ENCODE measurements at regions not wholly inside any gene's neighbourhood (a gene's known extent, or its start where the extent isn't known, plus 50 kb on each side); places are given as distances from the start of the nearest gene placed in this dataset.

DNA sequence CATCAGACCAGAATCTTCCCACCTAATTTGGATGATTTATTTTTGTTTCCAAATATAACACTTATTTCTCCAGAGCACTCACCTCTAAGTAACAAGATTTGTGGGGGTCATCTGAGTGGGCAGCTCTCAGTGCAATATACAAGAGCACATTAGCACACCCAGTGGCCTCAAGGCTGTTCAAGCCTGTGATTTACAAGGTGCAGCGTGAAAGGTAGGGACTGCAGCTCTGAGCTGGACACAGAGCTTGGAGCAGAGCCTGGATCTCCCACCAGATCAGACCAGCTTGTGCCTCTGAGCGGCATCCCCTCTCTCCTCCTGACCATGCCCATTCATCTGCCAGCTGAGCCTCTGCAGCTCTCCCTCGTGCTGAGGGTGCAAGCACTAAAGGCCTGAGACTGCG, 323.3 kb upstream of the ZC3H12C start:
- H3K4me3 ChIP-seq (ENCODE audit: low read depth, low read length), result no peak overlapping the region
- TF ChIP-seq, protein P1, sequence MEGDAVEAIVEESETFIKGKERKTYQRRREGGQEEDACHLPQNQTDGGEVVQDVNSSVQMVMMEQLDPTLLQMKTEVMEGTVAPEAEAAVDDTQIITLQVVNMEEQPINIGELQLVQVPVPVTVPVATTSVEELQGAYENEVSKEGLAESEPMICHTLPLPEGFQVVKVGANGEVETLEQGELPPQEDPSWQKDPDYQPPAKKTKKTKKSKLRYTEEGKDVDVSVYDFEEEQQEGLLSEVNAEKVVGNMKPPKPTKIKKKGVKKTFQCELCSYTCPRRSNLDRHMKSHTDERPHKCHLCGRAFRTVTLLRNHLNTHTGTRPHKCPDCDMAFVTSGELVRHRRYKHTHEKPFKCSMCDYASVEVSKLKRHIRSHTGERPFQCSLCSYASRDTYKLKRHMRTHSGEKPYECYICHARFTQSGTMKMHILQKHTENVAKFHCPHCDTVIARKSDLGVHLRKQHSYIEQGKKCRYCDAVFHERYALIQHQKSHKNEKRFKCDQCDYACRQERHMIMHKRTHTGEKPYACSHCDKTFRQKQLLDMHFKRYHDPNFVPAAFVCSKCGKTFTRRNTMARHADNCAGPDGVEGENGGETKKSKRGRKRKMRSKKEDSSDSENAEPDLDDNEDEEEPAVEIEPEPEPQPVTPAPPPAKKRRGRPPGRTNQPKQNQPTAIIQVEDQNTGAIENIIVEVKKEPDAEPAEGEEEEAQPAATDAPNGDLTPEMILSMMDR (IDR thresholded peaks at IDR 0.05; ENCODE audit: insufficient read depth, low read depth, low read length, missing control alignments), result no peak
- no peak for DNase-seq (ENCODE audit: low read depth)

DNA sequence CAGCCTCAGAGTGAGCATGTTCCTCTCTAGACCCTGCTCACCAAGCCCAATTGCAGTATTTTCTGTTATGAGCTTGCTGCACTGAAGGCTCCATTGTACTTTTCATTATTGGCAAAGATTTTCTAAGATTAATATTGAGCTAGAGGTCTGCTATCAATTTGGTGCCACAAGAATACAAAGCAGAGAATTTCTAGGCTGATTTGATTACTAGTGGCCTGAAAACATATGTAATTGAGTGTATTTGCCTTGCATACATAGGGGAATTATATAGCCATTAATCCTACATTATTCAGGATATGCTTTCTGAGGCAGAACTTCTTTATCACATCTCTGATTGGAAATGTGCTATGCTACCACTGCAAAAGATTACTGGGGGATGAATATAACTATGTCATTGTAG, 322.9 kb upstream of the ZC3H12C start:
- no peak for DNase-seq (ENCODE audit: low read depth)
- no peak overlapping the region for H3K4me3 ChIP-seq (ENCODE audit: low read depth, low read length)
- TF ChIP-seq, protein P1 (IDR thresholded peaks at IDR 0.05; ENCODE audit: insufficient read depth, low read depth, low read length, missing control alignments), result no peak

DNA sequence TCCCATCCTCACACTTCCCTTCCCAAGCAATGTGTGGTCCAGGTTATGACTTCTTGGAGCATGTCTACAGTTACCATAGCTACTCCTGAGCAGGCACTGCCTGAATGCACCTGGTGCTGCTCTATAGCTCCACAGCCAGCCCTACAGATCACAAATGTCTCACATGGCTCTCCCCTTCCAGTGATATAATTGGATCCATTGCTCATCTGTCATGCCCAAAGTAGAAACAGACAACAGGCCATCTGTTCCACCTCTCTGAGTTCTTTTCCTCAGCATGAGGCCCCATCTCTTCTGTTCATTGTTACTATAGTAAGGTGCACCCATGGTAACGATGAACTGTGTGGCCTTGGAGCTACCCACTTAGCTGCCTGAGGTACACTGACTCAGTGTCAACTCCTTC, 320.3 kb upstream of the ZC3H12C start:
- H3K4me3 ChIP-seq (ENCODE audit: low read depth, low read length), result no peak overlapping the region
- no peak for DNase-seq (ENCODE audit: low read depth)
- TF ChIP-seq, protein P1 (IDR thresholded peaks at IDR 0.05; ENCODE audit: insufficient read depth, low read depth, low read length, missing control alignments), result no peak

DNA sequence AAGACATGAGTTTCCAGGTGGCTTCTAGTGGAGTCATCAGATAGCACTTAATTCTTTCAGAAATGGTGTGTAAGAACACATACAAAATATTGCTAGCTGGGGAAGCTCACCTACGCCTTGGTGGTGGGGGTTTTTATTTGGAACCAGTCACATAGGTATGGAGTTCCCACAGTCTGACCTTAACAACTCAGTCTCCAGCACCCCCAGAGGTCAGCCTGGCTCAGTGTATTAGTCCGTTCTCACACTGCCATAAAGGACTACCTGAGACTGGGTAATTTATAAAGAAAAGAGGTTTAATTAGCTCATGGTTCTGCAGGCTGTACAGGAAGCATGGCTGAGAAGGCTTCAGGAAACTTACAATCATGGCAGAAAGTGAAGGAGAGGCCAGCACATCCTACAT, 317.5 kb upstream of the ZC3H12C start:
- TF ChIP-seq, protein P1 (IDR thresholded peaks at IDR 0.05; ENCODE audit: insufficient read depth, low read depth, low read length, missing control alignments), result no peak
- DNase-seq (ENCODE audit: low read depth), result no peak
- H3K4me3 ChIP-seq (ENCODE audit: low read depth, low read length), result no peak overlapping the region

DNA sequence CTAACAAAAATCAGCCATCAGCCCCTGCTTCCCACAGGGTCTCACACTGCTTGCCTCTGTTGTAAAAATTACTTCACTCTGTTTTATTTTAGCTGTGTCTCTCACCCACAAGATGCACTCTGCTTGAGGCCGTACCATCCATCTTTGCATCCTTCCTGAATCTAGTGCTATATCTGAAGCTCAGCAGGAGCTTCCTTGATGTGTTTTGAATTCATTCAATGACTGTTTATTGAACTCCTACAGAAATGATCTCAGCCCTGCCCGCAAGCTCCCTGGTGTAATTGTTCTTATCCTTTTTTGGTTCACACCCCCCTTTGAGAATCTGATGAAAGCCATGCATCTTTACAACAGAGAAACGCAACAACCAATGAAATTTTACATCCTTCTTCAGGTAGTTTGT, 310.2 kb upstream of the ZC3H12C start:
- no peak for DNase-seq (ENCODE audit: low read depth)
- TF ChIP-seq, protein P1 (IDR thresholded peaks at IDR 0.05; ENCODE audit: insufficient read depth, low read depth, low read length, missing control alignments), result no peak
- no peak overlapping the region for H3K4me3 ChIP-seq (ENCODE audit: low read depth, low read length)

DNA sequence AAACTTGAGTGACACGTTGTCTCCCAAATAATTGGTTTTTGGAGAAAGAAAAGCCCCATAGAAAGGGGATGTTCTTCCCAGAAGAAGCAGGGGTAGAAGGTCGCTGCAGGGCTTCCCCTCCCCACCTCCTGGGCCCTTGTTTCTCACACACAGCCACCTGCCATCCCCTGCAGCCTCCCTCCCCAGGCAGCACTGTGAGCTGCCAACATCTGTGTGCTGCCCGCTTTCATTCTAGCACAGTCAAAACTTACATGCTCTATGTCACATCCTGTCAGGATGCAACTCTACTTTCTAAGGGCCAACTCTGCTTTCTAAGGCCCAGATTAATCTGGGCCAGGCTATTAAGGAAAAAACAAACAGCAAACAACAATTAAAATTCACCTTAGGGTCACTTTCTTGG, 309.4 kb upstream of the ZC3H12C start:
- DNase-seq (ENCODE audit: low read depth), result peak; percentile 87
- H3K4me3 ChIP-seq (ENCODE audit: low read depth, low read length), result no peak overlapping the region
- TF ChIP-seq, protein P1 (IDR thresholded peaks at IDR 0.05; ENCODE audit: insufficient read depth, low read depth, low read length, missing control alignments), result no peak

DNA sequence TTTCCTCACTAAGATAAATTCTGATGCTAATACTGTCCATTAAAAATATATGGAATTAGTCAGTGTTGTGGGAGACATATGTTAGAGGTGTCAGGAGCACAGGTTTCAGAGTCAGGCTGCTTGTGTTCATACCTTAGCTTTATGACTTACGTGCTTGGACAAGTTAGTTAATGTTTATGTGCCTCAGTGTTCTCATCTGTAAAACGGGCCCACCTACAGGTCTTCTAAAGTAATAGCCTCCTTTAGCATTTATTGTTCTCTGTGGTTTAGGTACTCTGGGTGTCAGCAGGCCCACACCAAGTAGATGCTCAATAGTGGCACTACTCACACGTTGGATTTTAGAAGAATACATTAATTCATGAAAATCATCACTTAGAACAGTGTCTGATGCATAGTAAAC, 308.7 kb upstream of the ZC3H12C start:
- DNase-seq (ENCODE audit: low read depth), result peak; percentile 22
- H3K4me3 ChIP-seq (ENCODE audit: low read depth, low read length), result no peak overlapping the region
- TF ChIP-seq, protein P1 (IDR thresholded peaks at IDR 0.05; ENCODE audit: insufficient read depth, low read depth, low read length, missing control alignments), result no peak

Measured in GM12865 (cell line).